ENCODE measurements at regions not wholly inside any gene's neighbourhood (a gene's known extent, or its start where the extent isn't known, plus 50 kb on each side); places are given as distances from the start of the nearest gene placed in this dataset.

DNA sequence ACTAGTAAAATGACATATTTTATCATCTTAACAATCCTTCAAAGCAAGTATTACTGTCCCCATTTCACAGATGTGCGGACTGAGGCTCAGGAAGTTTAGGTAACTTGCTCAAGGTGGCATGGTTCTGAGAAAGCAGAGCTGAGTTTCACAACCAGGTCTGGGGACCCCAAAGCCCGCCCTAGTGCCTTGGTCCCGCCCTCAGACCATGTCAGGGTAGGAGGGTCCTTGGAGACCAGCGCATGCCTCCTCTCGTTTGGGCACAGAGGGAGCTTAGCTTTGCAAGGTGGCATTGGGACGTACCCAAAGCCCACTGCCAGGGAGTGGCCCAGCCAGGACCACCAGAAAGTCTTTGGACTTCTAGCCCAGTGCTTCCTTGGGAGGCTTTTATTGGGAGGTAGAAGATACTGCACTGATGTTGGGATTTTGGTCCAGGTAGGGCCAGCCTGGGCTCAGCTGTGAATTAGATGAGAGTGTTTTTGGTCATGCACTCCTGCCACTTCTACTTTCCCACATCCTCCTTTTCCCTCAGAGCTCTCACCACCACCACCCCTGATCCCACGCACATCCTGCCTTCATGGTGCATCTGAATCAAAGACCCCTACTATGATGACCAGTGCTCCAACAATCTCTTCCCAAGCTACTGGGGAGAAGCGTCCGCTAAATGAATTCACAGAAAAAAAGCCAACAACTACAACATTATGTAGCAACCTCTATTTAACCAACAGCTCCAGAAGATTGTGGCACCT, 307.9 kb downstream of the TLE3 start:
- Histone ChIP-seq H3K4me2 (ENCODE audit: insufficient read depth, low read length) (no peak overlapping the region), H4K20me1 (ENCODE audit: insufficient read depth, low read length) (no peaks in the 10 kb centered on the region; the same call in 1 of the 2 replicates), H3K4me1 (ENCODE audit: insufficient read depth, low read length) (no peaks in the 10 kb centered on the region), H3K27ac (ENCODE audit: low read length) (no peak overlapping the region), H3K9ac (ENCODE audit: low read depth, low read length) (no peak overlapping the region), H3K9me3 (ENCODE audit: insufficient read depth, low read length, severe bottlenecking) (no peaks in the 10 kb centered on the region), H2AFZ (ENCODE audit: low read depth, low read length) (no peak overlapping the region), H3K4me3 (ENCODE audit: low read depth in 1 of 2, low read length in 2 of 2) (no peak overlapping the region), H3K27me3 (ENCODE audit: insufficient read depth, low read length, poor library complexity) (no peaks in the 10 kb centered on the region), H3K79me2 (ENCODE audit: insufficient read depth, low read length) (no peaks in the 10 kb centered on the region), H3K36me3 (ENCODE audit: insufficient read depth, low read length) (no peaks in the 10 kb centered on the region)
- no peak for TF ChIP-seq EZH2 (IDR thresholded peaks at IDR 0.05; ENCODE audit: borderline replicate concordance, low read depth, low read length, severe bottlenecking)
- TF ChIP-seq, protein P1, sequence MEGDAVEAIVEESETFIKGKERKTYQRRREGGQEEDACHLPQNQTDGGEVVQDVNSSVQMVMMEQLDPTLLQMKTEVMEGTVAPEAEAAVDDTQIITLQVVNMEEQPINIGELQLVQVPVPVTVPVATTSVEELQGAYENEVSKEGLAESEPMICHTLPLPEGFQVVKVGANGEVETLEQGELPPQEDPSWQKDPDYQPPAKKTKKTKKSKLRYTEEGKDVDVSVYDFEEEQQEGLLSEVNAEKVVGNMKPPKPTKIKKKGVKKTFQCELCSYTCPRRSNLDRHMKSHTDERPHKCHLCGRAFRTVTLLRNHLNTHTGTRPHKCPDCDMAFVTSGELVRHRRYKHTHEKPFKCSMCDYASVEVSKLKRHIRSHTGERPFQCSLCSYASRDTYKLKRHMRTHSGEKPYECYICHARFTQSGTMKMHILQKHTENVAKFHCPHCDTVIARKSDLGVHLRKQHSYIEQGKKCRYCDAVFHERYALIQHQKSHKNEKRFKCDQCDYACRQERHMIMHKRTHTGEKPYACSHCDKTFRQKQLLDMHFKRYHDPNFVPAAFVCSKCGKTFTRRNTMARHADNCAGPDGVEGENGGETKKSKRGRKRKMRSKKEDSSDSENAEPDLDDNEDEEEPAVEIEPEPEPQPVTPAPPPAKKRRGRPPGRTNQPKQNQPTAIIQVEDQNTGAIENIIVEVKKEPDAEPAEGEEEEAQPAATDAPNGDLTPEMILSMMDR (IDR thresholded peaks at IDR 0.05; ENCODE audit: borderline replicate concordance, extremely low read depth, low read length, poor library complexity, severe bottlenecking), result no peak
- DNase-seq, result no peak
- ATAC-seq (ENCODE audit: insufficient read depth, low read depth), result no peak

DNA sequence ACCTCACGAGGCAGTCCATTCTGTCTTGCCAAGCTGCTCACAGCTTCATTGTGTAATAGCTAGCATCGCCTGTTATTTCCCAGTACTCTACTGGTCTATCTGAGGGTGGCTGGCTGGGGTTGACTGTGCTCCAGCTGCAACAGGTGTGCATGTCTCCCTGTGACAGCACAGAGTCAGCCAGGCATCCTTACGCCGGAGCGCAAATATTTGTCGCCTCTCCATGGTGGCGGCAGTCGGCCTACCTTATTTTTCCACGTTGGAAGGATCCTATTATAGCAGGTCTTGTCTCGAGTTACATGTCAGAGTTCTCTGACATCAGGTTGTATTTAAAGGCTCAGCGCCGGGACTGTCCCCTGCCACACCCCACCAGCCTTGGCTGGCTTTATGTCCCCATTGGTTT, 307.1 kb downstream of the TLE3 start:
- Histone ChIP-seq H3K27ac (ENCODE audit: low read length) (no peak overlapping the region), H4K20me1 (ENCODE audit: insufficient read depth, low read length) (no peaks in the 10 kb centered on the region; the same call in 1 of the 2 replicates), H3K9me3 (ENCODE audit: insufficient read depth, low read length, severe bottlenecking) (no peaks in the 10 kb centered on the region), H3K36me3 (ENCODE audit: insufficient read depth, low read length) (no peaks in the 10 kb centered on the region), H3K27me3 (ENCODE audit: insufficient read depth, low read length, poor library complexity) (no peaks in the 10 kb centered on the region), H3K79me2 (ENCODE audit: insufficient read depth, low read length) (no peaks in the 10 kb centered on the region), H3K4me2 (ENCODE audit: insufficient read depth, low read length) (no peak overlapping the region), H3K9ac (ENCODE audit: low read depth, low read length) (no peak overlapping the region), H3K4me1 (ENCODE audit: insufficient read depth, low read length) (no peaks in the 10 kb centered on the region), H2AFZ (ENCODE audit: low read depth, low read length) (no peak overlapping the region), H3K4me3 (ENCODE audit: low read depth in 1 of 2, low read length in 2 of 2) (no peak overlapping the region)
- TF ChIP-seq, protein P1 (IDR thresholded peaks at IDR 0.05; ENCODE audit: borderline replicate concordance, extremely low read depth, low read length, poor library complexity, severe bottlenecking), result no peak
- no peak for TF ChIP-seq EZH2 (IDR thresholded peaks at IDR 0.05; ENCODE audit: borderline replicate concordance, low read depth, low read length, severe bottlenecking)
- DNase-seq (no peak), ATAC-seq (ENCODE audit: insufficient read depth, low read depth) (no peak)

DNA sequence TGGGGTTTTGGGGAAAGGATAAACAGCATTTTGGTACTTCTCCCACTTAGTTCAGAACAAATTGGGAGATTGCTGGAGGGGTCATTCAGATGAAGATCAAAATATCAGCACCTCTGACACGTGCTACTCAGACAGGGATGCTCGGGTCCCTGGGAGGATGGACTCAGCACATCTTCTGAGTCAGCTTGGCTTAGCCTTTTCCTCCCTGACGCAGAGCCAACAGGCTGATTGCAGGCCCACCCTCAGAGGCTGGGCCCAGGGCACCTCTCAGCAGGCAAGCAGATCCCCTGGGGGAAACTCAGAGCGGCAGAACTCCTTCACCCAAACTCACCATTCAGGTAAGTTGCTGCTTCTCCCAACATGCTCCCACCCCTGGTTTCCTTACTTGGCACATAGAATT, 304.9 kb downstream of the TLE3 start:
- TF ChIP-seq, protein P1 (IDR thresholded peaks at IDR 0.05; ENCODE audit: borderline replicate concordance, extremely low read depth, low read length, poor library complexity, severe bottlenecking), result no peak
- no peak for TF ChIP-seq EZH2 (IDR thresholded peaks at IDR 0.05; ENCODE audit: borderline replicate concordance, low read depth, low read length, severe bottlenecking)
- no peak overlapping the region for H2AFZ ChIP-seq (ENCODE audit: low read depth, low read length)
- no peak overlapping the region for H3K9ac ChIP-seq (ENCODE audit: low read depth, low read length)
- peaks cover 4% of the 10 kb centered on the region for H3K27me3 ChIP-seq (ENCODE audit: insufficient read depth, low read length, poor library complexity)
- no peak overlapping the region for H3K27ac ChIP-seq (ENCODE audit: low read length)
- no peaks in the 10 kb centered on the region for H3K4me1 ChIP-seq (ENCODE audit: insufficient read depth, low read length)
- H4K20me1 ChIP-seq (ENCODE audit: insufficient read depth, low read length), result no peaks in the 10 kb centered on the region; the same call in 1 of the 2 replicates
- ATAC-seq (ENCODE audit: insufficient read depth, low read depth) (no peak), DNase-seq (no peak)
- no peak overlapping the region for H3K4me3 ChIP-seq (ENCODE audit: low read depth in 1 of 2, low read length in 2 of 2)
- H3K9me3 ChIP-seq (ENCODE audit: insufficient read depth, low read length, severe bottlenecking), result no peaks in the 10 kb centered on the region
- H3K79me2 ChIP-seq (ENCODE audit: insufficient read depth, low read length), result no peaks in the 10 kb centered on the region
- no peak overlapping the region for H3K4me2 ChIP-seq (ENCODE audit: insufficient read depth, low read length)
- no peaks in the 10 kb centered on the region for H3K36me3 ChIP-seq (ENCODE audit: insufficient read depth, low read length)
